OCI-LY7 (cell line): ENCODE measurements at regions not wholly inside any gene's neighbourhood (a gene's known extent, or its start where the extent isn't known, plus 50 kb on each side); places are given as distances from the start of the nearest gene placed in this dataset.

Experiments
- BruUV-seq: library from RNA; stranded (reverse); fragments of 400-500 nt; replicated peaks from 2 replicates; lab custom pipeline; 2021; lab: Mats Ljungman, UMichigan
- CTCF ChIA-PET: fragments of 300-600 bp; sonication (Branson Sonifier 250); formaldehyde crosslinking; loops from one replicate; lab custom pipeline; 2022; ENCODE audit warnings: antibody characterized with exemption; ENCODE audit not compliant: unreplicated experiment; lab: Charles Lee
- POLR2A ChIA-PET: fragments of 300-600 bp; sonication (Branson Sonifier 250); formaldehyde crosslinking; loops from one replicate; lab custom pipeline; 2022; ENCODE audit warnings: antibody characterized with exemption; lab: Charles Lee
- DNase-seq: peaks from one replicate; pipeline ENCODE4 v3.0.0-alpha.2; 2015; ENCODE audit warnings: low spot score
- H2AFZ ChIP-seq: fragments of 200-600 bp; sonication (generic), shearing (Covaris generic); 2 replicates; pipeline ENCODE4 v1.6.1; 2014; ENCODE audit warnings: mild to moderate bottlenecking, antibody characterized with exemption, low read length, moderate library complexity
- H3K27ac ChIP-seq: fragments of 200-600 bp; sonication (generic); 2 replicates; pipeline ENCODE4 v1.5.1; 2014; ENCODE audit warnings: mixed run types, low read depth, mild to moderate bottlenecking, moderate library complexity, low read length, inconsistent platforms; ENCODE audit not compliant: poor library complexity, severe bottlenecking
- H3K36me3 ChIP-seq: fragments of 200-600 bp; sonication (generic); 2 replicates; pipeline ENCODE4 v1.6.1; 2014; ENCODE audit warnings: mild to moderate bottlenecking, antibody characterized with exemption, low read length, moderate library complexity, mixed read lengths; ENCODE audit not compliant: insufficient read depth
- H3K4me1 ChIP-seq: fragments of 200-600 bp; sonication (generic); 2 replicates; pipeline ENCODE4 v1.5.1; 2014; ENCODE audit warnings: mild to moderate bottlenecking, low read length; ENCODE audit not compliant: insufficient read depth, poor library complexity, severe bottlenecking
- H3K4me2 ChIP-seq: fragments of 200-600 bp; sonication (generic); 2 replicates; pipeline ENCODE4 v1.6.1; 2014; ENCODE audit warnings: mild to moderate bottlenecking, low read length
- H3K4me3 ChIP-seq: fragments of 200-600 bp; sonication (generic); 2 replicates; pipeline ENCODE4 v1.5.1; 2014; ENCODE audit warnings: mild to moderate bottlenecking, low read depth, low read length; ENCODE audit not compliant: poor library complexity, severe bottlenecking
- H3K79me2 ChIP-seq: fragments of 200-600 bp; sonication (generic); 2 replicates; pipeline ENCODE4 v1.6.1; 2016; ENCODE audit warnings: low read depth, mild to moderate bottlenecking, low read length, moderate library complexity, mixed read lengths; ENCODE audit not compliant: insufficient read depth
- H3K9me2 ChIP-seq: fragments of 200-600 bp; sonication (generic); 2 replicates; pipeline ENCODE4 v1.6.1; 2016; ENCODE audit warnings: mild to moderate bottlenecking, low read length, mixed read lengths; ENCODE audit not compliant: insufficient read depth
- H3K9me3 ChIP-seq: fragments of 200-600 bp; sonication (generic); 2 replicates; pipeline ENCODE4 v1.6.1; 2014; ENCODE audit warnings: mild to moderate bottlenecking, mixed run types, low read length, mixed read lengths
- H4K20me1 ChIP-seq: fragments of 200-600 bp; sonication (generic); 2 replicates; pipeline ENCODE4 v1.6.1; 2014; ENCODE audit warnings: mild to moderate bottlenecking, antibody characterized with exemption, low read length, moderate library complexity, mixed read lengths; ENCODE audit not compliant: insufficient read depth
- CTCF ChIP-seq: fragments of 200-600 bp; sonication (generic); conservative IDR thresholded peaks from 2 replicates; pipeline ENCODE4 v1.5.1; 2014; ENCODE audit warnings: mild to moderate bottlenecking, antibody characterized with exemption, low read length, moderate library complexity, mixed read lengths
- EZH2phosphoT487 ChIP-seq: fragments of 200-600 bp; sonication (generic); IDR thresholded peaks from 2 replicates; pipeline ENCODE4 v1.6.1; 2018; ENCODE audit warnings: low read depth, borderline replicate concordance, mild to moderate bottlenecking, mixed run types, antibody characterized with exemption, low read length, moderate library complexity, mixed read lengths
- intact Hi-C: fragments of 100-400 bp; cut with micrococcal nuclease; formaldehyde crosslinking; loops from one replicate; pipeline ENCODE4 v1.10.0; 2022; ENCODE audit not compliant: unreplicated experiment

- no peaks in the 10 kb centered on the region for H3K4me1 ChIP-seq
- H3K4me2 ChIP-seq: no peak overlapping the region
- DNase-seq: no peak
- no peaks in the 10 kb centered on the region for H3K36me3 ChIP-seq
- no TSS peak for BruUV-seq
- TF ChIP-seq EZH2phosphoT487 (no peak), CTCF (no peak)
- intact Hi-C loops: no loop called here
- ChIA-PET CTCF (no interaction called here), POLR2A (interaction anchor here (0.8 to 1.3 kb wide), 3 partner anchors 24 to 39 kb away, joined by 3 read pairs; no protein-coding TSS in a partner anchor)
- H3K79me2 ChIP-seq: no peaks in the 10 kb centered on the region
- no peaks in the 10 kb centered on the region for H3K9me2 ChIP-seq
- no peak overlapping the region for H3K4me3 ChIP-seq
- no peaks in the 10 kb centered on the region for H4K20me1 ChIP-seq
- no peak overlapping the region for H2AFZ ChIP-seq
- H3K9me3 ChIP-seq: no peaks in the 10 kb centered on the region
- no peak overlapping the region for H3K27ac ChIP-seq
These were observed 337.5 kb upstream of the LRRC7 start for GRCh38 chr1:69230208-69230607.

- no peak for DNase-seq
- BruUV-seq: no TSS peak
- intact Hi-C loops: no loop called here
- no peak overlapping the region for H3K27ac ChIP-seq
- no peaks in the 10 kb centered on the region for H3K9me3 ChIP-seq
- POLR2A ChIA-PET: interaction anchor here (0.6 to 1.1 kb wide), 2 partner anchors 12 to 164 kb away, joined by 3 read pairs; no protein-coding TSS in a partner anchor
- H3K4me1 ChIP-seq: no peaks in the 10 kb centered on the region
- H3K9me2 ChIP-seq: no peaks in the 10 kb centered on the region
- H3K79me2 ChIP-seq: no peaks in the 10 kb centered on the region
- H3K4me3 ChIP-seq: no peak overlapping the region
- CTCF ChIA-PET: no interaction called here
- H2AFZ ChIP-seq: no peak overlapping the region
- no peak overlapping the region for H3K4me2 ChIP-seq
- no peaks in the 10 kb centered on the region for H4K20me1 ChIP-seq
- H3K36me3 ChIP-seq: no peaks in the 10 kb centered on the region
- TF ChIP-seq CTCF (no peak), EZH2phosphoT487 (no peak)
These were observed 334.3 kb upstream of the LRRC7 start for GRCh38 chr1:69233463-69233862.

- no peak overlapping the region for H2AFZ ChIP-seq
- POLR2A ChIA-PET: interaction anchor here (0.7 to 1.7 kb wide), 2 partner anchors 10 to 39 kb away, joined by 4 to 7 read pairs; no protein-coding TSS in a partner anchor
- no peaks in the 10 kb centered on the region for H3K9me2 ChIP-seq
- H3K4me2 ChIP-seq: no peak overlapping the region
- no peak overlapping the region for H3K4me3 ChIP-seq
- H3K4me1 ChIP-seq: no peaks in the 10 kb centered on the region
- intact Hi-C loops: no loop called here
- no peaks in the 10 kb centered on the region for H4K20me1 ChIP-seq
- H3K79me2 ChIP-seq: no peaks in the 10 kb centered on the region
- H3K36me3 ChIP-seq: no peaks in the 10 kb centered on the region
- DNase-seq: no peak
- no peak overlapping the region for H3K27ac ChIP-seq
- TF ChIP-seq CTCF: no peak
- no peak for TF ChIP-seq EZH2phosphoT487
- no TSS peak for BruUV-seq
- no peaks in the 10 kb centered on the region for H3K9me3 ChIP-seq
- CTCF ChIA-PET: no interaction called here
These were observed 323.5 kb upstream of the LRRC7 start for GRCh38 chr1:69244211-69244610.
